SK-N-SH (cell line): ENCODE measurements at regions not wholly inside any gene's neighbourhood (a gene's known extent, or its start where the extent isn't known, plus 50 kb on each side); places are given as distances from the start of the nearest gene placed in this dataset.

Experiments
- CTCF ChIA-PET: fragments of 300-600, 350-600 bp; formaldehyde crosslinking; extraction: SDS; loops from one replicate; lab custom pipeline; 2021; lab: Yijun Ruan, JAX
- POLR2A ChIA-PET: fragments of 350-600 bp; sonication (Branson Sonifier 250); formaldehyde crosslinking; extraction: SDS; loops from one replicate; lab custom pipeline; 2020; ENCODE audit warnings: antibody characterized with exemption, inconsistent platforms; lab: Yijun Ruan, JAX
- DNase-seq: peaks from one replicate; pipeline ENCODE4 v3.0.0; 2012
- H2AFZ ChIP-seq: fragments of 200-600 bp; sonication (generic); 2 replicates; pipeline ENCODE4 v1.8.1; 2016; ENCODE audit warnings: antibody characterized with exemption, mild to moderate bottlenecking, low read depth
- H3F3A ChIP-seq: fragments of 200-600 bp; sonication (generic); replicated peaks from 2 replicates; pipeline ENCODE3; 2016; ENCODE audit warnings: antibody characterized with exemption, mild to moderate bottlenecking; ENCODE audit not compliant: insufficient read depth
- H3K27ac ChIP-seq, 2 experiments: fragments of 200-500 bp in 1 of 2; fragments of 200-600 bp in 1 of 2; sonication (Bioruptor generic) in 1 of 2; sonication (generic), shearing (Covaris generic) in 1 of 2; 2 replicates each; pipeline versions ENCODE4 v1.5.1 to v1.6.1; 2014 to 2016; ENCODE audit warnings: low read depth in 2 of 2, inconsistent platforms in 1 of 2, low read length in 1 of 2, mild to moderate bottlenecking in 1 of 2, mixed read lengths in 1 of 2
- H3K27me3 ChIP-seq: fragments of 200-600 bp; sonication (generic), shearing (Covaris generic); 2 replicates; pipeline ENCODE4 v1.6.1; 2016; ENCODE audit warnings: mixed run types; ENCODE audit not compliant: insufficient read depth
- H3K36me3 ChIP-seq, 2 experiments: fragments of 200-500 bp in 1 of 2; fragments of 200-600 bp in 1 of 2; sonication (Bioruptor generic) in 1 of 2; sonication (generic) in 1 of 2; replicated peaks in 1 of 2; 2 replicates each; pipeline versions ENCODE3 to v1.5.1; 2014 to 2016; ENCODE audit warnings: low read length in 1 of 2, mild to moderate bottlenecking in 1 of 2; ENCODE audit not compliant: insufficient read depth in 2 of 2, control insufficient read depth in 1 of 2
- H3K4me1 ChIP-seq, 2 experiments: fragments of 200-500 bp in 1 of 2; fragments of 200-600 bp in 1 of 2; sonication (Bioruptor generic) in 1 of 2; sonication (generic), shearing (Covaris generic) in 1 of 2; 2 replicates each; pipeline versions ENCODE4 v1.5.1 to v1.6.1; 2014 to 2016; ENCODE audit warnings: low read depth in 1 of 2, low read length in 1 of 2, mixed run types in 1 of 2; ENCODE audit not compliant: insufficient read depth in 2 of 2, control insufficient read depth in 1 of 2
- H3K4me2 ChIP-seq: fragments of 200-600 bp; sonication (generic), shearing (Covaris generic); 2 replicates; pipeline ENCODE4 v1.6.1; 2017; ENCODE audit warnings: mixed run types
- H3K4me3 ChIP-seq, 2 experiments: fragments of 200-500 bp in 1 of 2; fragments of 200-600 bp in 1 of 2; sonication (Bioruptor generic) in 1 of 2; sonication (generic), shearing (Covaris generic) in 1 of 2; 2 replicates each; pipeline versions ENCODE4 v1.5.1 to v1.8.1; 2014 to 2016; ENCODE audit warnings: low read depth in 2 of 2, inconsistent platforms in 1 of 2, low read length in 1 of 2, mild to moderate bottlenecking in 1 of 2, mixed read lengths in 1 of 2, moderate library complexity in 1 of 2
- H3K79me2 ChIP-seq: fragments of 200-600 bp; sonication (generic); 2 replicates; pipeline ENCODE4 v1.8.1; 2017; ENCODE audit warnings: mild to moderate bottlenecking; ENCODE audit not compliant: insufficient read depth
- H3K9ac ChIP-seq: fragments of 200-600 bp; sonication (generic); 2 replicates; pipeline ENCODE4 v1.6.1; 2017; ENCODE audit warnings: mixed run types
- H3K9me2 ChIP-seq: fragments of 200-600 bp; sonication (generic); 2 replicates; pipeline ENCODE4 v1.6.1; 2017; ENCODE audit warnings: mixed run types
- H3K9me3 ChIP-seq: fragments of 200-600 bp; sonication (generic); 2 replicates; pipeline ENCODE4 v1.6.1; 2017; ENCODE audit warnings: mixed run types, mild to moderate bottlenecking, moderate library complexity
- H4K20me1 ChIP-seq: fragments of 200-600 bp; sonication (generic); 2 replicates; pipeline ENCODE4 v1.6.1; 2017; ENCODE audit warnings: mild to moderate bottlenecking, mixed run types; ENCODE audit not compliant: insufficient read depth
- CHD2 ChIP-seq: fragments of 150-350 bp; IDR thresholded peaks from 2 replicates; pipeline ENCODE4 v1.6.1; 2018; ENCODE audit warnings: low read length; ENCODE audit not compliant: partially characterized antibody
- EP300 ChIP-seq, 2 experiments: IDR thresholded peaks; 2 replicates each; pipeline versions ENCODE4 v1.4.0 to v1.6.1; 2012; ENCODE audit warnings: borderline replicate concordance in 1 of 2, low read depth in 1 of 2, low read length in 1 of 2
- FOXJ3 ChIP-seq: sonication (generic); formaldehyde crosslinking; IDR thresholded peaks from 2 replicates; pipeline ENCODE4 v1.5.1; 2020; ENCODE audit warnings: mild to moderate bottlenecking, missing genetic modification reagents
- FOXM1 ChIP-seq: IDR thresholded peaks from 2 replicates; pipeline ENCODE4 v1.4.0; 2012; ENCODE audit warnings: low read depth, mild to moderate bottlenecking
- GABPA ChIP-seq: IDR thresholded peaks from 2 replicates; pipeline ENCODE4 v1.4.0; 2012; ENCODE audit warnings: low read depth, mild to moderate bottlenecking
- GATA2 ChIP-seq: sonication (generic); formaldehyde crosslinking; IDR thresholded peaks from 2 replicates; pipeline ENCODE4 v1.5.0; 2020; ENCODE audit warnings: mild to moderate bottlenecking, missing genetic modification reagents
- JUND ChIP-seq: IDR thresholded peaks from 2 replicates; pipeline ENCODE4 v1.4.0; 2012
- RCOR1 ChIP-seq: fragments of 150-350 bp; IDR thresholded peaks from 2 replicates; pipeline ENCODE4 v1.6.1; 2017; ENCODE audit warnings: antibody characterized with exemption, low read length
- REST ChIP-seq: IDR thresholded peaks from 2 replicates; pipeline ENCODE4 v1.6.1; 2012; ENCODE audit warnings: mild to moderate bottlenecking, low read depth, low read length, moderate library complexity
- RFX5 ChIP-seq: IDR thresholded peaks from 2 replicates; pipeline ENCODE4 v1.6.1; 2012; ENCODE audit warnings: mild to moderate bottlenecking, improper control_type of control experiment, low read length
- RXRA ChIP-seq: IDR thresholded peaks from 2 replicates; pipeline ENCODE4 v1.4.0; 2012; ENCODE audit warnings: low read depth, mild to moderate bottlenecking, borderline replicate concordance
- WGBS: methylation state at CpG from one replicate; pipeline ENCODE4 v1.1.6; 2017; ENCODE audit warnings: low lambda C conversion rate; 5-methylcytosine and 5-hydroxymethylcytosine counted together
- TF ChIP-seq, protein P1 (sequence below): IDR thresholded peaks from 2 replicates; pipeline ENCODE4 v1.4.0; 2012; ENCODE audit warnings: low read depth

- Histone ChIP-seq H2AFZ (no peak overlapping the region), H3K9me3 (no peaks in the 10 kb centered on the region), H3K4me2 (no peak overlapping the region), H3F3A (no peaks in the 10 kb centered on the region), H3K4me3 (no peak overlapping the region), H3K9me2 (no peaks in the 10 kb centered on the region), H3K4me1 (no peaks in the 10 kb centered on the region), H3K36me3 (no peaks in the 10 kb centered on the region), H4K20me1 (no peaks in the 10 kb centered on the region), H3K27ac (no peak overlapping the region), H3K9ac (no peak overlapping the region), H3K27me3 (no peaks in the 10 kb centered on the region), H3K79me2 (no peaks in the 10 kb centered on the region)
- 80% methylated on average over 7 of the region's 7 CpGs for WGBS
- TF ChIP-seq FOXJ3 (CRISPR knock-in tag) (no peak), CHD2 (no peak), REST (no peak), FOXM1 (no peak)
- TF ChIP-seq, protein P1, sequence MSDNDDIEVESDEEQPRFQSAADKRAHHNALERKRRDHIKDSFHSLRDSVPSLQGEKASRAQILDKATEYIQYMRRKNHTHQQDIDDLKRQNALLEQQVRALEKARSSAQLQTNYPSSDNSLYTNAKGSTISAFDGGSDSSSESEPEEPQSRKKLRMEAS = no peak
- ChIA-PET CTCF (interaction anchor here (1.1 to 1.7 kb wide), 2 partner anchors 16 to 275 kb away, joined by 3 to 4 read pairs; no protein-coding TSS in a partner anchor), POLR2A (interaction anchor here (0.5 kb wide), 1 partner anchor 86 kb away, joined by 3 read pairs; the partner anchor contains the start of gene LARP1)
- no peak for DNase-seq
Measured at GRCh38 chr5:154669402-154669801, 85.8 kb upstream of the LARP1 start.

DNA sequence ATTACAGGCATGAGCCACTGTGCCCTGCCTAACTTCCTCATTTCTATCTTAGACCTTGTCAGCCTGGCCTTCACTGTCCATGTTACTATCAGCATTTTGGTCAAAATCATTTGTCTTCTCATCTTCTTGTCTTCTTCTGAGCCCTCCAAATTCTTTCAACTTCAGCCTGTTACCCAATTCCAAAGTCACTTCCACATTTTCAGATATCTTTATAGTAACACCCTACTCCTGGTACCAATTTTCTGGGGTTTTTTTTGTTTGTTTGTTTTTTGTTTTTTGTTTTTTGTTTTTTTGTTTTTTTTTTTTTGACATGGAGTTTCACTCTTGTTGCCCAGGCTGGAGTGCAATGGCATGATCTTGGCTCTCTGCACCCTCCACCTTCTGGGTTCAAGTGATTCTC is 90.3 kb upstream of the LARP1 start:
- no peaks in the 10 kb centered on the region for H3K4me1 ChIP-seq
- no peaks in the 10 kb centered on the region for H3K9me2 ChIP-seq
- H4K20me1 ChIP-seq = no peaks in the 10 kb centered on the region
- POLR2A ChIA-PET = no interaction called here
- H3K9me3 ChIP-seq = no peaks in the 10 kb centered on the region
- DNase-seq = no peak
- H3K36me3 ChIP-seq = no peaks in the 10 kb centered on the region
- H3K79me2 ChIP-seq = no peaks in the 10 kb centered on the region
- H3K4me2 ChIP-seq = no peak overlapping the region
- no peak overlapping the region for H3K27ac ChIP-seq
- no peak overlapping the region for H3K4me3 ChIP-seq
- H3K27me3 ChIP-seq = no peaks in the 10 kb centered on the region
- CTCF ChIA-PET = no interaction called here
- TF ChIP-seq RXRA (no peak), GATA2 (CRISPR knock-in tag) (no peak), JUND (no peak), FOXM1 (no peak), GABPA (no peak), RFX5 (no peak), RCOR1 (no peak), EP300 (IDR thresholded peaks at IDR 0.05; ENCODE audit: borderline replicate concordance in 1 of 2, low read depth in 1 of 2, low read length in 1 of 2) (no peak)
- TF ChIP-seq, all 33 proteins: peak for 0
- H3F3A ChIP-seq = no peaks in the 10 kb centered on the region
- H3K9ac ChIP-seq = no peak overlapping the region
- H2AFZ ChIP-seq = no peak overlapping the region
